NOMO-1 treated with dmso at 0.1 percent for 144 hours (cell line): ENCODE measurements at regions not wholly inside any gene's neighbourhood (a gene's known extent, or its start where the extent isn't known, plus 50 kb on each side); places are given as distances from the start of the nearest gene placed in this dataset.

Experiments used
- DNase-seq: peaks from one replicate; lab custom pipeline; 2025; ENCODE audit not compliant: unreplicated experiment; lab: John Stamatoyannopoulos, UW

- no peak for DNase-seq
Observed at GRCh38 chr5:26681861-26682260, 356.5 kb downstream of the CDH9 start.

GRCh38 chr5:26674846-26675245 is 363.5 kb downstream of the CDH9 start:
- no peak for DNase-seq

DNA sequence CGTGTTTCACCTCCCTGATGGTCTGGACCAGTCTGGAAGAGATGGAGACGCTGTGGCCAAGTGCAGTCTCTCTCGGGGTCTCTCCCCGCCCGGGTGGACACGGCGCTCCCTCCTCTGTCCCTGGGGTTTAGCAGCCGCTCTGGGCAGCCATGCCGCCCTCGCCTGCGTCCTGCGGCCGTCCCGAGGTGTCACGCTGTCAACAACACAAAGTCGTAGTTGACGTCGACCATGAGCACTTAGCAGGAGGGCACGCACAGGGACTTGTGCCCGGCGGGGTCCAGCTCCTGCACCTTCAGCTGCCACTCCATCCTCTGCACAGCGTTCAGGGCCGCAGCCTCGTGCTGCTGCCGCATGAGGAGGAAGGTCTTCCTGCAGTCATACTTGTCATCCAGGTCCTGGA is 368.9 kb downstream of the CDH9 start:
- no peak for DNase-seq

DNA sequence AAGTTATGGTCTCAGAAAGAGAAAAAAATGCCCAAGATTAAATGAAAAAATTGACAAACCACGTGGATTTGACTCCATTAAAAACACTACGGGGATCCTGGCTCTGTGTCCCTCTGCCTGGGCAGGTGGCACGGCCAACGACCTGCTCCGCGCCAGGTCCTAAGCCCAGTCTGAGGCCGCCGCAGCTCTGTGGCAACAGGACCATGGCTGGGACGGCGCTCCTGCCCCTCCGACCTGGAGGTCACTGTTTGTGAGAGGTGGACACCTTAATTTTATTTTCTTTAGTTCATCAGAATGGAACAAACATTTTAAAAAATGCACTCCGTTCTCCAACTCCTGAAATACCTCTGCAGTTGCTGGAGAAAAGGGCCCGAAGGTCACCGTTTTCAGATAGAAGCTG is 369.4 kb downstream of the CDH9 start:
- DNase-seq = no peak

DNA sequence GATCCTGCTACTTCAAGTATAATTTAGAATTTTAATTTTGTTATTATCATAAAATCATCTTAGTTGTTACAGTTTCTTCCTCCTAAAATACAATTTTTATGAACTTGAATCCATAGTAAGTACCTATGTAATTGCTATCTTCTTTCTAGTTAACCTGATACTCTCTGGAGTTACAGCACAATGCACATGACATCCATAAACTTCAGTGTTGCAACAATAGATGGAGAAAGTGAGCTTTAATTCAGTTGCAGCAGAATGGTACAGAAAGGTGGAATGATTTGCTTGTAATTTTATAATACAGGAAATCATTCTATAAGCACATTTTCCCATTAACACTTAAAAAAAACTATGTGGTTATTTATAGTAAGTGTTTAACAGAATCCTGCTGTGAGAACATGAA is 372.0 kb downstream of the CDH9 start:
- DNase-seq = no peak

DNA sequence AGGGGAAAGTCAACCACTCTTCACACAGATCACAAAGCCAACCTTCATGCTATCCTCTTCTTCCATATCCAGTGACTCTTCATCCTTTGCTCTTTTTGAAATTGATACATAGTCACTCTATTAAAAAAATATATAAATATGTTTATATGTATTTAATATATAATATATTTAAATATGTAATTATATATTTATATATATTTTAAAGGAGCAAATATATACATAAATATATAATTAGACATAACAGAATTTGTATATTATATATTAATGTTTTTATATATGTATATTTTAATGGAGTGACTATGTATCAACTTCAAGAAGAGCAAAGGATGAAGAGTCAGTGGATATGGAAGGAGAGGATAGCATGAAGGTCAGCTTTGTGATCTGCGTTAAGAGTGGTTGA is 374.9 kb downstream of the CDH9 start:
- no peak for DNase-seq

GRCh38 chr5:26662806-26663360 is 375.5 kb downstream of the CDH9 start:
- no peak for DNase-seq

DNA sequence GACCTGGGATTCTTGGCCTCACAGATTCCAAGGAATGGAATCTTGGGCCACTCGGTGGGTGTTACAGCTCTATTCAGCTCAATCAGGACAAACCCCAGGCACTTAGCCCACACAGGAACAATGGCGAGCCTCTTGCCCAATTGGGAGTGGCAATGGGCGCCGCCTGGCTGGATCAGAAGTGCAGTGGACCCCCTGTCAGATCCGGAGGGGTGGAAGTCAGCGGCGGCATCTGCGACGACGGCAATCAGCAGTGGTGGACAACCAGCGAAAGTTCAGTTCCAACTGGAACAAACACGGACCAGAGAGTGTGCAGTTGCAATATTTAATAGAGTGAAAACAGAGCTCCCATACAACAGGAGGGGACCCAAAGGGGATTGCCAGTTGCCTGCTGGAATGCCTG is 378.3 kb downstream of the CDH9 start:
- DNase-seq = no peak

- DNase-seq = no peak
Observed at GRCh38 chr5:26649000-26649399, 389.4 kb downstream of the CDH9 start.

DNA sequence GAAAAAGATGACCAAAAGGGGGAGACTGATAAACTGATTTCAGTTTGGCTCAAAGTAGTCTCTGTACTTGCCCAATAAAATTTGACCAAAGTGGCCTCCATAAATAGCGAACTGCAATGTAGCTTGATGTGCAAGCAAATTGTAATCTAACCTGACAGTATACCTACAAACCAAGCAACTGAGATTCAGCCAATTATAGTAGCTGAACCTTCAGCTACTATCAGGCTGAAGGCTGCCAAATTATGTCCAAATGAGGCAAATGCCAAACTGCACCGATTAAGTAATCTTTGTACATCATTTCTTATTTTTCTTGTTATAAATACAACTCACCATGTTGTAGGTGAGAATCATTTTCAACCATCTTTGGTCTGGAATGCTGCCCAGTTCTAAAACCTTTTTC is 390.6 kb downstream of the CDH9 start:
- no peak for DNase-seq

- DNase-seq = no peak
Observed at GRCh38 chr5:26645659-26646058, 392.7 kb downstream of the CDH9 start.

DNA sequence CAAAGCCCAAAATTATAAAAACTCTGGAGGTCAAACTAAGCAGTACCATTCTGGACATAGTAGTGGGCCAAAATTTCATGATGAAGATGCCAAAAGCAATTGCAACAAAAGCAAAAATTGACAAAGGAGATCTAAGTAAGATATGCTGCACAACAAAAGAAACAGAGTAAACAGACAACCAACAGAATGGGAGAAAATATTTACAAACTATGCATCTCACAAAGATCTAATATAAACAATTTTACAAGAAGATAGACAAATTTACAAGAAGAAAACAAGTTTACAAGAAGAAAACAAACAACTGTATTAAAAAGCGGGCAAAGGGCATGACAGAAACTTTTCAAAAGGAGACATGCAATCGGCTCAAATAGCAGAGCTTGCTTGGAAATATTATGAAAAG is 396.9 kb downstream of the CDH9 start:
- DNase-seq = no peak

- no peak for DNase-seq
Observed at GRCh38 chr5:26625099-26625498, 413.3 kb downstream of the CDH9 start.

DNA sequence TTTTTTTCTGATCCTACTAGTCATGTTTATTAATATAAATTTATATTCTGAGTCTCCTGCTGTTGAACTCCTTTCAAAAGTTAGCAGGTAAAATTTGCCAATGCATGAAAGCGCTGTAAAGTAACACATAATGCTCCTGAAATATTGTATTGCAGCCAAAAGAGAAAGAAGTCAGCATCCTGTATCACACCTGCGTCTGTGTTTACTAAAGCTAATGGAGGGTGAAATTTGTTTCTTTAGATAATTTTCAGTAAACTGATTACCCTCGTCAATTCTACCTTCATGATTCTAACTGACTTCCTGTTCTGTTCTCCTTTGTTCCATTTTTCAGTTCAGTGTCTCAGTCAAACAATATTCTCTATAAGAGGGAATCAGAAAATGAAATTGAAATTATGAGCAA is 415.4 kb downstream of the CDH9 start:
- no peak for DNase-seq

DNA sequence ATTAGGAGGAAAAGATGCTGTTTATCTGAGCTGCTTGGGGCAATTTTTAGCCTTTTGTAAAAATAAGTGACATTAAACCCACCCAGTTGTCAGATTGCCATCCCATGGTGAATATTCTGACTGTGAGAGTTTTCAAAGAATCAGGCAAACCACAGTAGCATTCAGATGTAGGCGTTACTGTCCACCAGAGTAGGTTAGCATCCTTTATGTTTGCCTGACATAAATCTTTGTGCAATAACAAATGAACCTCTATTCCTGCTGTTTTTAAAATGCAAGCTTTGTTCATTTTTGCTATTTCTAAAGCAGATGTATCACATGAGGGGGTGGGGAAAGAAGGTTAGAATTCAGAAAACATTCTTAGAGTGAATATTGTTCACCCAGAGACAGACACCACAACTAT is 427.8 kb downstream of the CDH9 start:
- DNase-seq = no peak

DNA sequence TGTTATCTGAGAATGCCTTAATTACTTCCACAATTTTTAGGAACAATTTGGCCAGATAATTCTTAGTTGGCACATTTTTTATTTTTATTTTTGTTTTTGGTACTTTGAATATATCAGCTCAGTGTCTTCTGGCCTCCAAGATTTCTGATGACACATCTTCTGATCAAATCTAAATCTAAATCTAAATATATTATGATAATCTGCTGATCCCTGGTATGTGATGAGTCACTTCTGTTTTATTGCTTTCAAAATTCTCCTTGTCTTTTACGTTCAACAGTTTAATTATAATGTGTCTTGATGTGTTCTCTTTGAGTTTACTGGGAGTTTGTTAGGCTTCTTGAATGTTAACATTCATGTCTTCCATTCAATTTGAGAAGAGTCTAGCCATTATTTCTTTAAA is 436.8 kb downstream of the CDH9 start:
- DNase-seq = no peak

GRCh38 chr5:26582350-26583045 is 455.9 kb downstream of the CDH9 start:
- no peak for DNase-seq

GRCh38 chr5:26579712-26580111 is 458.7 kb downstream of the CDH9 start:
- DNase-seq = no peak

- no peak for DNase-seq
Observed at GRCh38 chr5:26578002-26578401, 460.4 kb downstream of the CDH9 start.

DNA sequence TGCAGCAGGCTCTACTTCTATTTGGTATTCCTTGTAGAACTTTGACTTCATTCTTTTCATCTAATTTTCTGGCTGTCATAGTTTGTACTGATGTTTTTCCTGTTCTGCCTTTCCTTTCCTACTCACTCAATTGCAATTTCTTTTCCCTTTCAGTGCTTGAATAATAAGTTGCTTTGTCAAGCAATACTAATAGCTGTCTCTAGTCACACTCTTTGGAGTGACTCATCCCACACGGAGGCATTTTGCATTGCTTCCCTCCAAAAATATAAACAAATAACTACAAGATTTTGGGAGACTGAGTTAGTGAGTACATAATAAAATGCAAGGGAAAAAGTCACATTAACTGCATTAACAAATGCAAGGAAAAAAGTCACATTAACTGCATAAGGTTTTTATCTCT is 465.9 kb downstream of the CDH9 start:
- no peak for DNase-seq

DNA sequence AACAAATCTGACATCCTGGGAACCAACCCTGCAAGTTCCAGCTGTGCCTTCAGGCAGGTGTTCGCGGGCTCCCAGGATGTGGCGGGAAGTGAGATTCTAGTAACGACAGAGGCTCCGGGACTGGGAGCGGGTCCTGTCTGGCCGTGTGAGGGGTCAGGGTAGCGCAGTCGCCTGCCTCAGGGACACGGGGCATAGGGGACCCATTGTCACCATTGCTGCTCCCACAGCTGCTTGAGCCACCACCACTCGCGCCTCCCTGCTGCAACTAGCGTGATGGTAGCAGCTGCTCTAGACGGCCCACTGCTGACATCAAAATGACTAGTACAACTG is 468.5 kb downstream of the CDH9 start:
- no peak for DNase-seq

GRCh38 chr5:26569241-26569928 is 469.0 kb downstream of the CDH9 start:
- no peak for DNase-seq

- DNase-seq = no peak
Observed at GRCh38 chr5:26568316-26568715, 470.1 kb downstream of the CDH9 start.
